ENCODE measurements at regions not wholly inside any gene's neighbourhood (a gene's known extent, or its start where the extent isn't known, plus 50 kb on each side); places are given as distances from the start of the nearest gene placed in this dataset.

DNA sequence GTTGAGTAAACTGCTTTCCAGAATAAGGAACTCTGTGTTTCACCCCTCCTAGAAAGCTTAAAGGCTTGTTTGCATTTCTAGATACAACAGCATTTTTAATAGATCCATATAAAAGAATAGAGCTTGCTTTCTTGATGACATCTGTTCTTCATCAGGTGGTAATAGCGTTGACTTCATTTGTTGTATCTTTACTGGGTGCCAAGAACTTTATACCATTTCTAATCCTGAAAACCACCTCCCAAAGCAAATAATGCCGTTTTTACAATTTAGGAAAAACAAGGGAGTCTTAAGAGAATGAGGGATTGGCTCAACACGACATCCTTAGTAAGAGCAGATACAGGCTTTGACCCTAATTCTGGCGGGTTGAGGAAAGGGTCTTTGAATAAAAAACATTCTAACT, 993.4 kb downstream of the TYW1 start:
- Histone ChIP-seq H2AFZ (ENCODE audit: low read depth, low read length) (no peak overlapping the region), H4K8ac (ENCODE audit: low read length) (no peak overlapping the region)
- 86% methylated on average over 1 of the region's 4 CpGs for WGBS

DNA sequence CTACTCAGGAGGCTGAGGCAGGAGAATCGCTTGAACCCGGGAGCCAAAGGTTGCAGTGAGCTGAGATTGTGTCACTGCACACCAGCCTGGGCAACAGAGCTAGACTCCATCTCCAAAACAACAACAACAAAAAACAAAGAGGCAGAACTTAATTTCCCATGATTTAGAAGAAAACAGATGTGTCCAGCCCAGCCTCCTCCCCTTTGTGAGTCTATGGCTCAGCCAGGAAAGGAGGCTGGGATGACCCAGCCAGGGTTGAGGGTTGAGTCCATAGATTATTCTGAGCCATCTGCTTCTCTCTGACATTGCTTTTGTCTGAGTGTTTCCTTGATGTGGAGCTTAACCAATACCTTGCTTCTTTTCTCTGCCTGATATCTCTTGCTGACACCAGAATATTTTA, 994.1 kb downstream of the TYW1 start:
- Histone ChIP-seq H3K9me3 (ENCODE audit: control insufficient read depth, low read length) (no peaks in the 10 kb centered on the region), H2BK5ac (ENCODE audit: low read depth, low read length, poor library complexity, severe bottlenecking) (no peak overlapping the region), H3K18ac (ENCODE audit: low read depth in 1 of 2, low read length in 2 of 2) (no peak overlapping the region), H4K91ac (ENCODE audit: low read length) (no peak overlapping the region), H2BK120ac (ENCODE audit: low read depth, low read length) (no peak overlapping the region), H3K4me3 (ENCODE audit: insufficient read depth in 1 of 2, low read depth in 1 of 2, low read length in 2 of 2) (no peak overlapping the region), H2AK5ac (ENCODE audit: low read length, severe bottlenecking) (no peak overlapping the region), H3K36me3 (ENCODE audit: control insufficient read depth in 1 of 2, insufficient read depth in 2 of 2, low read depth in 1 of 2, low read length in 2 of 2) (no peaks in the 10 kb centered on the region), H3K9ac (ENCODE audit: low read length) (no peak overlapping the region), H3K4me2 (ENCODE audit: low read length, poor library complexity, severe bottlenecking) (no peak overlapping the region), H3K79me1 (replicated peaks; ENCODE audit: low read length, poor library complexity, severe bottlenecking) (no peaks in the 10 kb centered on the region), H2AFZ (ENCODE audit: low read depth, low read length) (no peak overlapping the region), H3K4me1 (ENCODE audit: control insufficient read depth, insufficient read depth, low read depth, low read length) (no peaks in the 10 kb centered on the region), H2BK15ac (ENCODE audit: low read depth, poor library complexity, severe bottlenecking) (no peak overlapping the region), H3K14ac (ENCODE audit: low read length in 2 of 2) (no peak overlapping the region), H3K27me3 (ENCODE audit: control insufficient read depth in 1 of 2, insufficient read depth in 1 of 2, low read length in 2 of 2) (no peaks in the 10 kb centered on the region), H2BK12ac (ENCODE audit: low read length in 2 of 2) (no peak overlapping the region), H3K23ac (ENCODE audit: low read length in 2 of 2) (no peak overlapping the region), H4K8ac (ENCODE audit: low read length) (no peak overlapping the region), H3K4ac (ENCODE audit: low read depth in 1 of 2, low read length in 2 of 2) (no peak overlapping the region), H3K27ac (ENCODE audit: low read length, poor library complexity, severe bottlenecking) (no peak overlapping the region)
- 91% methylated on average over 2 of the region's 2 CpGs for WGBS
- DNase-seq, result no peak

More for the DNA sequence above, 993.4 kb downstream of the TYW1 start:
- Histone ChIP-seq H3K36me3 (ENCODE audit: control insufficient read depth in 1 of 2, insufficient read depth in 2 of 2, low read depth in 1 of 2, low read length in 2 of 2) (no peaks in the 10 kb centered on the region), H3K4ac (ENCODE audit: low read depth in 1 of 2, low read length in 2 of 2) (no peak overlapping the region), H3K4me1 (ENCODE audit: control insufficient read depth, insufficient read depth, low read depth, low read length) (no peaks in the 10 kb centered on the region), H3K18ac (ENCODE audit: low read depth in 1 of 2, low read length in 2 of 2) (no peak overlapping the region), H3K9ac (ENCODE audit: low read length) (no peak overlapping the region), H3K27ac (ENCODE audit: low read length, poor library complexity, severe bottlenecking) (no peak overlapping the region), H3K9me3 (ENCODE audit: control insufficient read depth, low read length) (no peaks in the 10 kb centered on the region), H2BK5ac (ENCODE audit: low read depth, low read length, poor library complexity, severe bottlenecking) (no peak overlapping the region), H2BK120ac (ENCODE audit: low read depth, low read length) (no peak overlapping the region), H2BK12ac (ENCODE audit: low read length in 2 of 2) (no peak overlapping the region), H3K14ac (ENCODE audit: low read length in 2 of 2) (no peak overlapping the region), H3K79me1 (replicated peaks; ENCODE audit: low read length, poor library complexity, severe bottlenecking) (no peaks in the 10 kb centered on the region), H2BK15ac (ENCODE audit: low read depth, poor library complexity, severe bottlenecking) (no peak overlapping the region), H2AK5ac (ENCODE audit: low read length, severe bottlenecking) (no peak overlapping the region), H3K4me3 (ENCODE audit: insufficient read depth in 1 of 2, low read depth in 1 of 2, low read length in 2 of 2) (no peak overlapping the region), H3K4me2 (ENCODE audit: low read length, poor library complexity, severe bottlenecking) (no peak overlapping the region), H3K27me3 (ENCODE audit: control insufficient read depth in 1 of 2, insufficient read depth in 1 of 2, low read length in 2 of 2) (no peaks in the 10 kb centered on the region), H4K91ac (ENCODE audit: low read length) (no peak overlapping the region), H3K23ac (ENCODE audit: low read length in 2 of 2) (no peak overlapping the region)
- no peak for DNase-seq

DNA sequence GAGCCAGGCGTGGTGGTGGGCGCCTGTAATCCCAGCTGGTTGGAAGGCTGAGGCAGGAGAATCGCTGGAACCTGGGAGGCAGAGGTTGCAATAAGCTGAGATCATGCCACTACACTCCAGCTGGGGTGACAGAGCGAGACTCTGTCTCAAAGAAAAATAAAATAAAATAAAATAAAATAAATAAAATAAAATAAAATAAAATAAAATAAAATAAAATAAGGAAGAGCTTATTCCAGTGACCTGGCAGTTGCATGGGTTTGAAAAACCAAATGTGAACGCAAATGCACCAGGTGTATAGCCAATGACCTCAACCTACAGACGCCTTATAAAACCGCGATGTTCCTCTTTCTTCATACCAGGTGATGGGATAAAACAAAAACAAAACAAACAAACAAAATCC, 995.7 kb downstream of the TYW1 start:
- H3K36me3 ChIP-seq (ENCODE audit: control insufficient read depth in 1 of 2, insufficient read depth in 2 of 2, low read depth in 1 of 2, low read length in 2 of 2), result no peaks in the 10 kb centered on the region
- no peak overlapping the region for H2BK120ac ChIP-seq (ENCODE audit: low read depth, low read length)
- WGBS, result 82% methylated on average over 7 of the region's 8 CpGs
- H2BK15ac ChIP-seq (ENCODE audit: low read depth, poor library complexity, severe bottlenecking), result no peak overlapping the region
- H3K4me1 ChIP-seq (ENCODE audit: control insufficient read depth, insufficient read depth, low read depth, low read length), result no peaks in the 10 kb centered on the region
- no peak overlapping the region for H4K8ac ChIP-seq (ENCODE audit: low read length)
- H3K27me3 ChIP-seq (ENCODE audit: control insufficient read depth in 1 of 2, insufficient read depth in 1 of 2, low read length in 2 of 2), result no peaks in the 10 kb centered on the region
- H2BK5ac ChIP-seq (ENCODE audit: low read depth, low read length, poor library complexity, severe bottlenecking), result no peak overlapping the region
- DNase-seq, result no peak
- no peak overlapping the region for H2BK12ac ChIP-seq (ENCODE audit: low read length in 2 of 2)
- no peak overlapping the region for H3K4ac ChIP-seq (ENCODE audit: low read depth in 1 of 2, low read length in 2 of 2)
- no peak overlapping the region for H3K9ac ChIP-seq (ENCODE audit: low read length)
- no peak overlapping the region for H3K23ac ChIP-seq (ENCODE audit: low read length in 2 of 2)
- H3K27ac ChIP-seq (ENCODE audit: low read length, poor library complexity, severe bottlenecking), result no peak overlapping the region
- H3K79me1 ChIP-seq (replicated peaks; ENCODE audit: low read length, poor library complexity, severe bottlenecking), result no peaks in the 10 kb centered on the region
- H3K4me2 ChIP-seq (ENCODE audit: low read length, poor library complexity, severe bottlenecking), result no peak overlapping the region
- H3K14ac ChIP-seq (ENCODE audit: low read length in 2 of 2), result no peak overlapping the region
- H4K91ac ChIP-seq (ENCODE audit: low read length), result no peak overlapping the region
- no peaks in the 10 kb centered on the region for H3K9me3 ChIP-seq (ENCODE audit: control insufficient read depth, low read length)
- no peak overlapping the region for H3K4me3 ChIP-seq (ENCODE audit: insufficient read depth in 1 of 2, low read depth in 1 of 2, low read length in 2 of 2)
- H3K18ac ChIP-seq (ENCODE audit: low read depth in 1 of 2, low read length in 2 of 2), result no peak overlapping the region
- H2AFZ ChIP-seq (ENCODE audit: low read depth, low read length), result no peak overlapping the region
- no peak overlapping the region for H2AK5ac ChIP-seq (ENCODE audit: low read length, severe bottlenecking)

DNA sequence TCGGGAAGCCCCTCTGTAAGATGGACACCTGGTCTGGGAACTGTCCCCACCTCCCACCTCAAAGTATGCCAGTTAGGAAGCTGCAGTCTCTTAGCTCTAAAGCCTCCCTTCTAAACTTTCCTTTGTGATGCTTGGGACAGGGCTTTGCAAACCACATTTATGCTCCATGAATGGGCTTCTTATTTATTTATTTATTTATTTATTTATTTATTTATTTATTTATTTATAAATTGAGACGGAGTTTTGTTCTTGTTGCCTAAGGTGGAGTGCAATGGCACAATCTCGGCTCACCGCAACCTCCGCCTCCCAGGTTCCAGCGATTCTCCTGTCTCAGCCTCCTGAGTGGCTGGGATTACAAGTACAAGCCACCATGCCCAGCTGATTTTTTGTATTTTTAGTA, 1009.4 kb downstream of the TYW1 start:
- Histone ChIP-seq H3K18ac (ENCODE audit: low read depth in 1 of 2, low read length in 2 of 2) (no peak overlapping the region), H2BK120ac (ENCODE audit: low read depth, low read length) (no peak overlapping the region), H3K4me2 (ENCODE audit: low read length, poor library complexity, severe bottlenecking) (no peak overlapping the region), H2AFZ (ENCODE audit: low read depth, low read length) (no peak overlapping the region), H3K79me1 (replicated peaks; ENCODE audit: low read length, poor library complexity, severe bottlenecking) (no peaks in the 10 kb centered on the region), H4K8ac (ENCODE audit: low read length) (no peak overlapping the region), H4K91ac (ENCODE audit: low read length) (no peak overlapping the region), H2BK12ac (ENCODE audit: low read length in 2 of 2) (no peak overlapping the region), H2AK5ac (ENCODE audit: low read length, severe bottlenecking) (no peak overlapping the region), H2BK15ac (ENCODE audit: low read depth, poor library complexity, severe bottlenecking) (no peak overlapping the region), H3K4ac (ENCODE audit: low read depth in 1 of 2, low read length in 2 of 2) (no peak overlapping the region), H3K14ac (ENCODE audit: low read length in 2 of 2) (no peak overlapping the region), H3K9ac (ENCODE audit: low read length) (no peak overlapping the region), H3K36me3 (ENCODE audit: control insufficient read depth in 1 of 2, insufficient read depth in 2 of 2, low read depth in 1 of 2, low read length in 2 of 2) (no peaks in the 10 kb centered on the region), H3K23ac (ENCODE audit: low read length in 2 of 2) (no peak overlapping the region), H3K4me1 (ENCODE audit: control insufficient read depth, insufficient read depth, low read depth, low read length) (no peaks in the 10 kb centered on the region), H3K4me3 (ENCODE audit: insufficient read depth in 1 of 2, low read depth in 1 of 2, low read length in 2 of 2) (no peak overlapping the region), H3K27me3 (ENCODE audit: control insufficient read depth in 1 of 2, insufficient read depth in 1 of 2, low read length in 2 of 2) (no peaks in the 10 kb centered on the region), H3K9me3 (ENCODE audit: control insufficient read depth, low read length) (no peaks in the 10 kb centered on the region), H2BK5ac (ENCODE audit: low read depth, low read length, poor library complexity, severe bottlenecking) (no peak overlapping the region), H3K27ac (ENCODE audit: low read length, poor library complexity, severe bottlenecking) (no peak overlapping the region)
- no peak for DNase-seq
- WGBS, result 91% methylated on average over 6 of the region's 6 CpGs
